Liver (tissue), 8 donors: ENCODE measurements at regions not wholly inside any gene's neighbourhood (a gene's known extent, or its start where the extent isn't known, plus 50 kb on each side); places are given as distances from the start of the nearest gene placed in this dataset.

ENCODE experiments used
- DNase-seq: peaks from one replicate; pipeline ENCODE4 v3.0.0-alpha.2; 2017; ENCODE audit warnings: low spot score
- H3K27ac ChIP-seq, 2 donors: one replicate each; pipeline ENCODE4 v1.7.0; 2013; ENCODE audit warnings: inconsistent platforms in 2 of 2, low read length in 2 of 2, control low read depth in 1 of 2, low read depth in 1 of 2, mild to moderate bottlenecking in 1 of 2
- H3K27me3 ChIP-seq, 4 donors: one replicate each; pipeline versions ENCODE4 v1.6.1 to v1.7.0; 2013; ENCODE audit warnings: low read length in 3 of 4, inconsistent platforms in 1 of 4, mild to moderate bottlenecking in 1 of 4, moderate library complexity in 1 of 4; ENCODE audit not compliant: control insufficient read depth in 4 of 4, insufficient read depth in 4 of 4
- H3K36me3 ChIP-seq, 4 donors: one replicate each; pipeline versions ENCODE4 v1.6.1 to v1.7.0; 2013; ENCODE audit warnings: low read length in 3 of 4, mild to moderate bottlenecking in 3 of 4, low read depth in 1 of 4, moderate library complexity in 1 of 4; ENCODE audit not compliant: control insufficient read depth in 4 of 4, insufficient read depth in 3 of 4
- H3K4me1 ChIP-seq, 4 donors: one replicate each; pipeline versions ENCODE4 v1.6.1 to v1.7.0; 2013; ENCODE audit warnings: low read length in 3 of 4, mild to moderate bottlenecking in 3 of 4, moderate library complexity in 1 of 4; ENCODE audit not compliant: control insufficient read depth in 4 of 4, insufficient read depth in 4 of 4
- H3K4me3 ChIP-seq, 3 donors: one replicate each; pipeline versions ENCODE4 v1.6.1 to v1.7.0; 2013; ENCODE audit warnings: low read length in 3 of 3, control low read depth in 1 of 3, low read depth in 1 of 3, mild to moderate bottlenecking in 1 of 3
- H3K9ac ChIP-seq, 2 donors: one replicate each; pipeline ENCODE4 v1.7.0; 2013; ENCODE audit warnings: low read length in 2 of 2, mild to moderate bottlenecking in 2 of 2, moderate library complexity in 2 of 2, control low read depth in 1 of 2, low read depth in 1 of 2
- H3K9me3 ChIP-seq, 4 donors: one replicate each; pipeline versions ENCODE4 v1.6.1 to v1.7.0; 2013; ENCODE audit warnings: low read length in 3 of 4; ENCODE audit not compliant: control insufficient read depth in 4 of 4
- EGR1 ChIP-seq, 2 donors: IDR thresholded peaks; 2 replicates each; pipeline ENCODE4 v1.6.1; 2016 to 2018; ENCODE audit warnings: antibody characterized with exemption in 2 of 2, low read depth in 2 of 2
- FOXA1 ChIP-seq: IDR thresholded peaks from 2 replicates; pipeline ENCODE4 v1.6.1; 2016; ENCODE audit warnings: antibody characterized with exemption
- FOXA2 ChIP-seq: IDR thresholded peaks from 2 replicates; pipeline ENCODE4 v1.6.1; 2016; ENCODE audit warnings: antibody characterized with exemption
- GABPA ChIP-seq, 2 donors: IDR thresholded peaks in 1 of 2; conservative IDR thresholded peaks in 1 of 2; 2 replicates each; pipeline ENCODE4 v1.6.1; 2016; ENCODE audit warnings: antibody characterized with exemption in 2 of 2, mild to moderate bottlenecking in 1 of 2, moderate library complexity in 1 of 2
- HNF4A ChIP-seq, 2 donors: conservative IDR thresholded peaks; 2 replicates each; pipeline ENCODE4 v1.6.1; 2016; ENCODE audit warnings: antibody characterized with exemption in 2 of 2, mild to moderate bottlenecking in 2 of 2
- HNF4G ChIP-seq: IDR thresholded peaks from 2 replicates; pipeline ENCODE4 v1.6.1; 2016; ENCODE audit warnings: antibody characterized with exemption
- JUND ChIP-seq, 2 donors: IDR thresholded peaks; 2 replicates each; pipeline ENCODE4 v1.6.1; 2016; ENCODE audit warnings: antibody characterized with exemption in 2 of 2
- NR2F2 ChIP-seq: IDR thresholded peaks from 2 replicates; pipeline ENCODE4 v1.6.1; 2016; ENCODE audit warnings: antibody characterized with exemption
- RAD21 ChIP-seq, 2 donors: IDR thresholded peaks; 2 replicates each; pipeline ENCODE4 v1.6.1; 2016; ENCODE audit warnings: antibody characterized with exemption in 2 of 2, mild to moderate bottlenecking in 2 of 2
- RXRA ChIP-seq, 2 donors: IDR thresholded peaks; 2 replicates each; pipeline ENCODE4 v1.6.1; 2017 to 2018; ENCODE audit warnings: antibody characterized with exemption in 2 of 2, mild to moderate bottlenecking in 1 of 2
- SP1 ChIP-seq: IDR thresholded peaks from 2 replicates; pipeline ENCODE4 v1.6.1; 2018; ENCODE audit warnings: antibody characterized with exemption, mild to moderate bottlenecking
- TAF1 ChIP-seq: conservative IDR thresholded peaks from 2 replicates; pipeline ENCODE4 v1.6.1; 2016; ENCODE audit warnings: antibody characterized with exemption, mild to moderate bottlenecking
- YY1 ChIP-seq: IDR thresholded peaks from 2 replicates; pipeline ENCODE4 v1.6.1; 2016; ENCODE audit warnings: antibody characterized with exemption, mild to moderate bottlenecking
- WGBS: extraction: QIAGEN DNeasy Blood & Tissue Kit; methylation state at CpG from one replicate; pipeline ENCODE4 v1.1.7; 2013; 5-methylcytosine and 5-hydroxymethylcytosine counted together
- TF ChIP-seq, protein P1 (sequence below): IDR thresholded peaks from 2 replicates; pipeline ENCODE4 v1.6.1; 2016; ENCODE audit warnings: antibody characterized with exemption
- TF ChIP-seq, protein P2 (sequence below): IDR thresholded peaks from 2 replicates; pipeline ENCODE4 v1.6.1; 2016; ENCODE audit warnings: antibody characterized with exemption
- TF ChIP-seq, protein P3 (sequence below): fragments of 150-350 bp; IDR thresholded peaks from 2 replicates; pipeline ENCODE4 v1.5.1; 2017; ENCODE audit warnings: improper control_type of control experiment, low read depth, low read length; ENCODE audit not compliant: missing input control
- TF ChIP-seq, protein P4 (sequence below): IDR thresholded peaks from 2 replicates; pipeline ENCODE4 v1.6.1; 2016; ENCODE audit warnings: antibody characterized with exemption, mild to moderate bottlenecking
- TF ChIP-seq, protein P5 (sequence below): IDR thresholded peaks from 2 replicates; pipeline ENCODE4 v1.6.1; 2016; ENCODE audit warnings: antibody characterized with exemption
- donor health status: healthy.
- donor health status: healthy.
- donor health status: healthy.
- donor health status: healthy.
- donor health status: healthy.

DNA sequence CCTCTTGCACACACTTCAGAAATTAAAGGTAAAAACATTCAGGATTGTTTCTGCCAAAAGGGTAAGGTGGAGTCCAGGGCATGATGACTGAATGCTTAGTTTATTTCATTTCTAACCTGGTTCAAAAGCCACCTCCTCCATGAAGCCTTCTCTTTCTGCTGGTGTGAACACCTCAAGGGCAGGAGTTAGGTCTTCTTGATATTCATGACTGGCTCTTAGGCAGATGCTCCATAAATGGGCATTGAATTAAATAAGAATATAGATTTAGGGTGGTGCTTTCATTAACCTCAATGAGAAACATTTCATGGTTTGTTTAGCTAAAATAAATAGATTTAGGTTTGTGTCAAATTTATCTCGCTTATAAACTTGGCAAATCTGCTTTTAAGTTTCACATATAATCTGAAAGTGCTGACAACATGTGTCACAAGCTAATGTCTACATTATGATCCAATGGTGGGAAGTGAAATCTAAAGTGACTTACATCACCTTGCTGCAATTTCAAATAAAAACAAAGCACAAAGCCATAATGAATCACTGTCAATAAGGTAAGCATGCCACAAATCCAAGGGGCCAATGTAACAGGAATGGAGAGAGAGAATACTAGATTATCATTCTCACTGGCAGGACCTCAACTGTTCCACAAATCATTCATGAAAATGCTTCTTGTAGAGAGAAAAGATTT is 72.7 kb upstream of the GRIP1 start:
- Histone ChIP-seq H3K27ac (no peak overlapping the region), H3K9ac (no peak overlapping the region), H3K9me3 (peaks cover 0 to 4% (median 0%) of the 10 kb centered on the region in 4 donors), H3K4me1 (no peaks in the 10 kb centered on the region), H3K4me3 (no peak overlapping the region), H3K27me3 (peaks cover 0 to 4% (median 2%) of the 10 kb centered on the region in 4 donors), H3K36me3 (no peaks in the 10 kb centered on the region)
- no peak for DNase-seq
- 66% methylated on average over 1 of the region's 1 CpG for WGBS
- TF ChIP-seq HNF4A (conservative IDR thresholded peaks at IDR 0.05) (no peak), FOXA1 (no peak), YY1 (no peak), TAF1 (no peak), HNF4G (no peak), EGR1 (IDR thresholded peaks at IDR 0.05; ENCODE audit: low read depth in 2 of 2) (no peak), RXRA (IDR thresholded peaks at IDR 0.05) (no peak), FOXA2 (no peak), JUND (IDR thresholded peaks at IDR 0.05) (no peak), SP1 (no peak), RAD21 (IDR thresholded peaks at IDR 0.05) (no peak), GABPA (IDR thresholded peaks at IDR 0.05 in 1 of 2, conservative IDR thresholded peaks at IDR 0.05 in 1 of 2) (no peak), NR2F2 (no peak)
- TF ChIP-seq, protein P1, sequence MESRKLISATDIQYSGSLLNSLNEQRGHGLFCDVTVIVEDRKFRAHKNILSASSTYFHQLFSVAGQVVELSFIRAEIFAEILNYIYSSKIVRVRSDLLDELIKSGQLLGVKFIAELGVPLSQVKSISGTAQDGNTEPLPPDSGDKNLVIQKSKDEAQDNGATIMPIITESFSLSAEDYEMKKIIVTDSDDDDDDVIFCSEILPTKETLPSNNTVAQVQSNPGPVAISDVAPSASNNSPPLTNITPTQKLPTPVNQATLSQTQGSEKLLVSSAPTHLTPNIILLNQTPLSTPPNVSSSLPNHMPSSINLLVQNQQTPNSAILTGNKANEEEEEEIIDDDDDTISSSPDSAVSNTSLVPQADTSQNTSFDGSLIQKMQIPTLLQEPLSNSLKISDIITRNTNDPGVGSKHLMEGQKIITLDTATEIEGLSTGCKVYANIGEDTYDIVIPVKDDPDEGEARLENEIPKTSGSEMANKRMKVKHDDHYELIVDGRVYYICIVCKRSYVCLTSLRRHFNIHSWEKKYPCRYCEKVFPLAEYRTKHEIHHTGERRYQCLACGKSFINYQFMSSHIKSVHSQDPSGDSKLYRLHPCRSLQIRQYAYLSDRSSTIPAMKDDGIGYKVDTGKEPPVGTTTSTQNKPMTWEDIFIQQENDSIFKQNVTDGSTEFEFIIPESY = no peak
- TF ChIP-seq, protein P2, sequence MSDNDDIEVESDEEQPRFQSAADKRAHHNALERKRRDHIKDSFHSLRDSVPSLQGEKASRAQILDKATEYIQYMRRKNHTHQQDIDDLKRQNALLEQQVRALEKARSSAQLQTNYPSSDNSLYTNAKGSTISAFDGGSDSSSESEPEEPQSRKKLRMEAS = no peak
- TF ChIP-seq, protein P3, sequence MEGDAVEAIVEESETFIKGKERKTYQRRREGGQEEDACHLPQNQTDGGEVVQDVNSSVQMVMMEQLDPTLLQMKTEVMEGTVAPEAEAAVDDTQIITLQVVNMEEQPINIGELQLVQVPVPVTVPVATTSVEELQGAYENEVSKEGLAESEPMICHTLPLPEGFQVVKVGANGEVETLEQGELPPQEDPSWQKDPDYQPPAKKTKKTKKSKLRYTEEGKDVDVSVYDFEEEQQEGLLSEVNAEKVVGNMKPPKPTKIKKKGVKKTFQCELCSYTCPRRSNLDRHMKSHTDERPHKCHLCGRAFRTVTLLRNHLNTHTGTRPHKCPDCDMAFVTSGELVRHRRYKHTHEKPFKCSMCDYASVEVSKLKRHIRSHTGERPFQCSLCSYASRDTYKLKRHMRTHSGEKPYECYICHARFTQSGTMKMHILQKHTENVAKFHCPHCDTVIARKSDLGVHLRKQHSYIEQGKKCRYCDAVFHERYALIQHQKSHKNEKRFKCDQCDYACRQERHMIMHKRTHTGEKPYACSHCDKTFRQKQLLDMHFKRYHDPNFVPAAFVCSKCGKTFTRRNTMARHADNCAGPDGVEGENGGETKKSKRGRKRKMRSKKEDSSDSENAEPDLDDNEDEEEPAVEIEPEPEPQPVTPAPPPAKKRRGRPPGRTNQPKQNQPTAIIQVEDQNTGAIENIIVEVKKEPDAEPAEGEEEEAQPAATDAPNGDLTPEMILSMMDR = no peak
- TF ChIP-seq, protein P4, sequence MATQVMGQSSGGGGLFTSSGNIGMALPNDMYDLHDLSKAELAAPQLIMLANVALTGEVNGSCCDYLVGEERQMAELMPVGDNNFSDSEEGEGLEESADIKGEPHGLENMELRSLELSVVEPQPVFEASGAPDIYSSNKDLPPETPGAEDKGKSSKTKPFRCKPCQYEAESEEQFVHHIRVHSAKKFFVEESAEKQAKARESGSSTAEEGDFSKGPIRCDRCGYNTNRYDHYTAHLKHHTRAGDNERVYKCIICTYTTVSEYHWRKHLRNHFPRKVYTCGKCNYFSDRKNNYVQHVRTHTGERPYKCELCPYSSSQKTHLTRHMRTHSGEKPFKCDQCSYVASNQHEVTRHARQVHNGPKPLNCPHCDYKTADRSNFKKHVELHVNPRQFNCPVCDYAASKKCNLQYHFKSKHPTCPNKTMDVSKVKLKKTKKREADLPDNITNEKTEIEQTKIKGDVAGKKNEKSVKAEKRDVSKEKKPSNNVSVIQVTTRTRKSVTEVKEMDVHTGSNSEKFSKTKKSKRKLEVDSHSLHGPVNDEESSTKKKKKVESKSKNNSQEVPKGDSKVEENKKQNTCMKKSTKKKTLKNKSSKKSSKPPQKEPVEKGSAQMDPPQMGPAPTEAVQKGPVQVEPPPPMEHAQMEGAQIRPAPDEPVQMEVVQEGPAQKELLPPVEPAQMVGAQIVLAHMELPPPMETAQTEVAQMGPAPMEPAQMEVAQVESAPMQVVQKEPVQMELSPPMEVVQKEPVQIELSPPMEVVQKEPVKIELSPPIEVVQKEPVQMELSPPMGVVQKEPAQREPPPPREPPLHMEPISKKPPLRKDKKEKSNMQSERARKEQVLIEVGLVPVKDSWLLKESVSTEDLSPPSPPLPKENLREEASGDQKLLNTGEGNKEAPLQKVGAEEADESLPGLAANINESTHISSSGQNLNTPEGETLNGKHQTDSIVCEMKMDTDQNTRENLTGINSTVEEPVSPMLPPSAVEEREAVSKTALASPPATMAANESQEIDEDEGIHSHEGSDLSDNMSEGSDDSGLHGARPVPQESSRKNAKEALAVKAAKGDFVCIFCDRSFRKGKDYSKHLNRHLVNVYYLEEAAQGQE = no peak
- TF ChIP-seq, protein P5, sequence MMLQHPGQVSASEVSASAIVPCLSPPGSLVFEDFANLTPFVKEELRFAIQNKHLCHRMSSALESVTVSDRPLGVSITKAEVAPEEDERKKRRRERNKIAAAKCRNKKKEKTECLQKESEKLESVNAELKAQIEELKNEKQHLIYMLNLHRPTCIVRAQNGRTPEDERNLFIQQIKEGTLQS = no peak
